HCT116 (cell line): ENCODE measurements at regions not wholly inside any gene's neighbourhood (a gene's known extent, or its start where the extent isn't known, plus 50 kb on each side); places are given as distances from the start of the nearest gene placed in this dataset.

Experiments
- CEBPB ChIP-seq: IDR thresholded peaks from 2 replicates; pipeline ENCODE4 v1.6.1; 2012; ENCODE audit warnings: low read depth
- CTCF ChIP-seq, 3 experiments: fragments of 200-600 bp in 1 of 3; sonication (generic) in 1 of 3; IDR thresholded peaks in 2 of 3; conservative IDR thresholded peaks in 1 of 3; 2 replicates each; pipeline ENCODE4 v1.5.1; 2012 to 2017; ENCODE audit warnings: low read depth in 2 of 3, low read length in 2 of 3, antibody characterized with exemption in 1 of 3, borderline replicate concordance in 1 of 3, control low read depth in 1 of 3, mild to moderate bottlenecking in 1 of 3, mixed read lengths in 1 of 3, mixed run types in 1 of 3, moderate library complexity in 1 of 3; ENCODE audit not compliant: insufficient read depth in 1 of 3
- POLR2A ChIP-seq: IDR thresholded peaks from 2 replicates; pipeline ENCODE4 v1.7.0; 2011; ENCODE audit warnings: borderline replicate concordance; ENCODE audit not compliant: insufficient read depth, insufficient read length; ENCODE audit errors: extremely low read depth

- TF ChIP-seq POLR2A (no peak), CEBPB (no peak), CTCF (IDR thresholded peaks at IDR 0.05 in 2 of 3, conservative IDR thresholded peaks at IDR 0.05 in 1 of 3; ENCODE audit: borderline replicate concordance in 1 of 3, insufficient read depth in 1 of 3, low read depth in 2 of 3, low read length in 2 of 3) (no peak)
Measured at GRCh38 chr4:106671716-106672115, 303.1 kb upstream of the GIMD1 start.
